Peyer's patch (tissue), 4 donors: ENCODE measurements at regions not wholly inside any gene's neighbourhood (a gene's known extent, or its start where the extent isn't known, plus 50 kb on each side); places are given as distances from the start of the nearest gene placed in this dataset.

ENCODE experiments used
- DNase-seq, 3 donors: peaks; one replicate each; pipeline ENCODE4 v3.0.0-alpha.2; 2017 to 2019
- H3K27ac ChIP-seq, 4 donors: fragments of 200-600 bp; sonication (generic); one replicate each; pipeline ENCODE4 v1.5.1; 2016 to 2019
- H3K27me3 ChIP-seq, 2 donors: fragments of 200-600 bp; sonication (generic); one replicate each; pipeline ENCODE4 v1.5.1; 2019
- H3K36me3 ChIP-seq, 3 donors: fragments of 200-600 bp; sonication (generic); one replicate each; pipeline ENCODE4 v1.5.1; 2016 to 2019
- H3K4me1 ChIP-seq, 4 donors: fragments of 200-600 bp; sonication (generic); one replicate each; pipeline ENCODE4 v1.5.1; 2016 to 2019
- H3K4me3 ChIP-seq, 4 donors: fragments of 200-600 bp; sonication (generic); 1 replicate in 3 of 4; 2 replicates in 1 of 4; pipeline ENCODE4 v1.5.1; 2016 to 2019; ENCODE audit warnings: mild to moderate bottlenecking in 1 of 4
- H3K9me3 ChIP-seq, 4 donors: fragments of 200-600 bp; sonication (generic); one replicate each; pipeline ENCODE4 v1.5.1; 2016 to 2019; ENCODE audit warnings: mild to moderate bottlenecking in 1 of 4
- CTCF ChIP-seq, 6 experiments: fragments of 450-650 bp in 4 of 6; fragments of 200-600 bp in 2 of 6; sonication (generic) in 1 of 6; IDR thresholded peaks; one replicate each; pipeline ENCODE4 v1.5.1; 2017 to 2019; ENCODE audit warnings: antibody characterized with exemption in 6 of 6, mild to moderate bottlenecking in 3 of 6, moderate library complexity in 1 of 6
- POLR2A ChIP-seq, 2 donors: fragments of 450-650 bp; IDR thresholded peaks; one replicate each; pipeline ENCODE4 v1.5.1; 2017; ENCODE audit warnings: antibody characterized with exemption in 2 of 2, mild to moderate bottlenecking in 2 of 2, moderate library complexity in 2 of 2

DNA sequence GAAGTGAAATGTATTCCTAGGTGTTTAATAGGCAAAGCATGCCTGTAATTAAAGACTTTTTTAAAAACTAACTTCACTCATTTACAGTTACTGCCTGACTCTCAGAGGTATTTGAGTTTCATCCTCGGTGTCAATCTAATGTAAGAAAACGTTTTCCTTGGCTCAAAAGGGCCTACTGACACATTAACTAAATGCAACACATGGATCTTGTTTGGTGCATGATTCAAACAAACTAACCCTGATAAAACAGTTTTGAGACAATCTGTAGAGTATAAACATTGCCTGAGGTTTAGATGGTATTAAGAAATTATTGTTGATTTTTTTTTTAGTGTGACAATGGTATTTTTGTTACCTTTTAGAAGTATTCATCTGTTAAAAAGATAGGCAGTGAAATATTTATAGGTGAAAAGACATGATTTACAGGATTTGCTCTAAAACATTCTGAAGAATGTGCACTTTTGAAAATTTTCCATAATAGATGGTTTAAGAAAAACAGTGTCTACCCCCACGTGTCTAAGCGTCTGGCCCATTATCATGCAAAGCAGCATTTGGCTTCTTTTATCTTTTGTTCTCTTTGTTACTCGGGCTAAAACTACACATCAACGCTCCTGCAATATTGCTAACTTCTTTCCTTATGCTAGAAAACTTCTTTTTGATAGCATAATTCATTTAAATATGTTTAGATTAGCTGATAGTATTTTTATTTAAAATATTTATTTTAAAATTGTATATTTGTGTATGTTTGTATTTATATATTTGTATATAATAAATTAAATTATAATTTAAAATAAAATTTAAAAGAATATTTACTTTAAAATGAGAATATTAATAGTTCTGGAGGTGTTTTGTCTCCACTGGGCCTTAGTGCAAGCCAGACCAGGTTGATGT is 160.2 kb upstream of the NDUFV2 start:
- Histone ChIP-seq H3K4me1 (no peaks in the 10 kb centered on the region), H3K27me3 (no peaks in the 10 kb centered on the region), H3K27ac (no peak overlapping the region), H3K4me3 (no peak overlapping the region), H3K9me3 (no peaks in the 10 kb centered on the region), H3K36me3 (no peaks in the 10 kb centered on the region)
- TF ChIP-seq CTCF (IDR thresholded peaks at IDR 0.05) (no peak), POLR2A (IDR thresholded peaks at IDR 0.05) (no peak)
- DNase-seq = no peak

DNA sequence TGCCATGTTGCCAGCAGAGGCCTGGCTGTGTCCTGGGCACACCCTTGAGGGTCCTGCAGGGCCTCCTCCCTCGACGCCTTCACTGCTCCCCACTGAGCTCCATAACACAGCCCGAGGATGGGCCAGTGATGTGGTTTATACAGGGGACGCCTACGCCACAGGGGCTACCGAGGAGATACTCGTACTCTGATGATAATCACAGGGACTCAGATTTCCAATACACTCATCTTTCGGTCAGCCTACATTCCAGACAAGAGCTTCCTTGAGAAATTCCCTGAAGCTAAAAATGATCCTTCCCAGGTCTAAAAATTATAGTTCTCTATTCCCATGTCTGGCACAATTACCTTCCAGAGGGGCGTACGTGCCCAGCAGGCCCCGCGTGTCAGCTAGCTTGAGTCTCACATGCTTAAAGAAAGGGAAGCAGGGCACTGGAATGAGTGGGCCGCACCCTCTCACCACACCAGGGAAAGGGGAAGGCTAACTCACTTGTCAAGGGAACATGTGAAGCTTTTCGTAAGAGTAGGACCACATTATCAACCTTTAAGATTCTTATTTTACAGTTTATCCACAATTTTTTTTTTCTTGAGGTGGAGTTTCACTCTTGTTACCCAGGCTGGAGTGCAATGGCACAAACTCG is 159.5 kb upstream of the NDUFV2 start:
- H3K27ac ChIP-seq = no peak overlapping the region
- no peaks in the 10 kb centered on the region for H3K36me3 ChIP-seq
- H3K4me1 ChIP-seq = no peaks in the 10 kb centered on the region
- no peak for DNase-seq
- H3K27me3 ChIP-seq = no peaks in the 10 kb centered on the region
- H3K4me3 ChIP-seq = no peak overlapping the region
- no peaks in the 10 kb centered on the region for H3K9me3 ChIP-seq
- TF ChIP-seq POLR2A (IDR thresholded peaks at IDR 0.05) (no peak), CTCF (IDR thresholded peaks at IDR 0.05) (no peak)

- TF ChIP-seq CTCF (IDR thresholded peaks at IDR 0.05) (no peak), POLR2A (IDR thresholded peaks at IDR 0.05) (no peak)
- DNase-seq = no peak
- Histone ChIP-seq H3K27me3 (no peaks in the 10 kb centered on the region), H3K4me3 (no peak overlapping the region), H3K36me3 (no peaks in the 10 kb centered on the region), H3K9me3 (no peaks in the 10 kb centered on the region), H3K4me1 (no peaks in the 10 kb centered on the region), H3K27ac (no peak overlapping the region)
Measured at GRCh38 chr18:8943900-8944870, 158.3 kb upstream of the NDUFV2 start.

DNA sequence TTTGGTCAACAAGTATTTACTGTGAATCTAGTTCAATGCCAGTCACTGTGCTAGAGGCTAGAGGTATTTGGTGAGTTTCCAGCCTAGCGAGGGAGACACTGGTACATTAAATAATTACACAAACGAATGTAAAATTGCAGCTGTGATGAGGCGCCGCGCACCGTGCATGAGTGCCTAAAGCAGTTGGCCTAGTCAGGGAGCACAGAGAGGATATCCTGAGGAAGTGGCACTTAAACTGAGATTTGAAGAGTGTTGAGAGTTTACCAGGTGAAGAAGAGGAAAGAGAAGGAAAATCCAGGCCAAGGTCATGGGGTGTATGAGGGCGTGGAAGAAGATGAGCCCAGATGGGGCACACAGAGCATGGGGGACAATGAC is 157.6 kb upstream of the NDUFV2 start:
- no peaks in the 10 kb centered on the region for H3K27me3 ChIP-seq
- no peak overlapping the region for H3K4me3 ChIP-seq
- no peaks in the 10 kb centered on the region for H3K36me3 ChIP-seq
- no peaks in the 10 kb centered on the region for H3K9me3 ChIP-seq
- peak in 1 of 3 donors; percentile 37 for DNase-seq
- no peak overlapping the region for H3K27ac ChIP-seq
- TF ChIP-seq POLR2A (IDR thresholded peaks at IDR 0.05) = no peak
- no peak for TF ChIP-seq CTCF (IDR thresholded peaks at IDR 0.05)
- H3K4me1 ChIP-seq = no peaks in the 10 kb centered on the region

DNA sequence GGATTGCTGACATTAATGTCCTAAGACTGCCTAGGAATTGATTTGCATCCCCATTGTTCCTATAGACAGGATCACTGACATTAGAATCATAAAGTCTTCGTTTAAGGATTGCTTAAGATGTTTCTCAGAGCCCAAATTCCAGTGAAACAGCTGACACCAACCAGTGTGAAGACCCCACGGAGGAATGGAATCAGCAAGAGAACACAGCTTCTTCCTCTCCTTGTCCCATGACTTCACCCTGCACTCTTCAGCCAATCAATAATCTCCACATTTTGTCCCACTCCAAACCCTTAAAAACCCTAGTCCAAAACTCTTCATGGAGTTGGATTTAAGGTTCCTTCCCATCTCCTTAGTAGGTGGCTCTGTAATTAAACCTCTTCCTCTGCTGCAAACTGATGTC is 157.0 kb upstream of the NDUFV2 start:
- TF ChIP-seq CTCF (IDR thresholded peaks at IDR 0.05) (no peak), POLR2A (IDR thresholded peaks at IDR 0.05) (no peak)
- Histone ChIP-seq H3K27me3 (no peaks in the 10 kb centered on the region), H3K36me3 (no peaks in the 10 kb centered on the region), H3K4me1 (no peaks in the 10 kb centered on the region), H3K9me3 (no peaks in the 10 kb centered on the region), H3K4me3 (no peak overlapping the region), H3K27ac (no peak overlapping the region)
- no peak for DNase-seq
